T-helper 2 cell treated with Interferon-gamma antibody and Interleukin-4, amounts not matched to agents 5 μg/mL and 100 μg/mL, for 36 hours (primary cell): ENCODE measurements at regions not wholly inside any gene's neighbourhood (a gene's known extent, or its start where the extent isn't known, plus 50 kb on each side); places are given as distances from the start of the nearest gene placed in this dataset.

ENCODE experiments used
- DNase-seq: peaks from one replicate; pipeline ENCODE4 v3.0.0; 2021; ENCODE audit warnings: low spot score
- H3K27ac Mint-ChIP-seq: one replicate; pipeline ENCODE4 v1.8.0; 2021; ENCODE audit warnings: mild to moderate bottlenecking, mixed read lengths
- H3K27me3 Mint-ChIP-seq: one replicate; pipeline ENCODE4 v1.8.0; 2021; ENCODE audit warnings: low read depth, mixed read lengths
- H3K36me3 Mint-ChIP-seq: one replicate; pipeline ENCODE4 v1.8.0; 2021; ENCODE audit warnings: low read depth, mixed read lengths
- H3K4me1 Mint-ChIP-seq: one replicate; pipeline ENCODE4 v1.8.0; 2021; ENCODE audit warnings: low read depth, mixed read lengths
- H3K4me3 Mint-ChIP-seq: one replicate; pipeline ENCODE4 v1.8.0; 2022; ENCODE audit warnings: mild to moderate bottlenecking, moderate library complexity, mixed read lengths
- H3K9me3 Mint-ChIP-seq: one replicate; pipeline ENCODE4 v1.8.0; 2021; ENCODE audit warnings: mixed read lengths

DNA sequence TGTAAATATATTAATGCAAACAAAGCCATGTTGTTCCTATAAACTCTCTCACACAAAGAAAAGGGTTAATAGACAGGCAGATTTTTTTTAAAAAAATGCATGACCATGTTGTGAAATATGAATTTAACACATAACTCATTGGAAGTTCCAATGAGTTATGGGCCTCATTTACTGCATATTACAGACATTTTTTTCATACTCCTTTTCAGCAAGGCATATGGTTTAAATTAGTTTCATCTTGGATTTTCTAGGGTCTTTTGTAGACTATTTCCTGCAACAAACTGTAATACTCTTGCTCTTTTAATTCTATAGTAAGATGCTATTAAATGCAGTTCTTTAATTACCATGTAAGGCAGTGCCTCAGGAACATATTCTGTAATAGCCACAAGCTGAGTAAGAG is 323.1 kb downstream of the GBA3 start:
- Mint-ChIP-seq H3K27me3 (no peaks in the 10 kb centered on the region), H3K4me3 (no peak overlapping the region), H3K9me3 (no peaks in the 10 kb centered on the region), H3K4me1 (no peaks in the 10 kb centered on the region), H3K36me3 (no peaks in the 10 kb centered on the region), H3K27ac (no peak overlapping the region)
- no peak for DNase-seq

DNA sequence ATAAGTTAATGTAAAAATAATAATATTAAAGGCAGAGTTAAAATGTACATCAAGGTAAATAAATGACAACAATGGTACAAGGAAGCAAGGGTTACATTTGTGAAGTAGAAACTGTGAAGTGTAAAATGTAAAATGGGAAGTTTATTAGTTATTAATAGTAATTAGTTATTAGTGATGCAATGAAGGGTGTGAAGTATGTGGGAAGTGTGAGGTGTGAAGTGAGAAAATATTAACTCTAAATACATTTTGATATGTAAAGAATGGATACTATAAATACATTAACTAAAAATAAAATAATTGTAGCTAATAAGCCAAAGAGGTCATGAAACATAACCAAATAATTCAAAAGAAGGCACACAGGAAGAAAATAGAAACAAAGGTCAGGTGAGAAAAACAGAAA is 316.4 kb downstream of the GBA3 start:
- Mint-ChIP-seq H3K4me3 (no peak overlapping the region), H3K9me3 (no peaks in the 10 kb centered on the region), H3K4me1 (no peaks in the 10 kb centered on the region), H3K36me3 (no peaks in the 10 kb centered on the region), H3K27me3 (no peaks in the 10 kb centered on the region), H3K27ac (no peak overlapping the region)
- DNase-seq: no peak

DNA sequence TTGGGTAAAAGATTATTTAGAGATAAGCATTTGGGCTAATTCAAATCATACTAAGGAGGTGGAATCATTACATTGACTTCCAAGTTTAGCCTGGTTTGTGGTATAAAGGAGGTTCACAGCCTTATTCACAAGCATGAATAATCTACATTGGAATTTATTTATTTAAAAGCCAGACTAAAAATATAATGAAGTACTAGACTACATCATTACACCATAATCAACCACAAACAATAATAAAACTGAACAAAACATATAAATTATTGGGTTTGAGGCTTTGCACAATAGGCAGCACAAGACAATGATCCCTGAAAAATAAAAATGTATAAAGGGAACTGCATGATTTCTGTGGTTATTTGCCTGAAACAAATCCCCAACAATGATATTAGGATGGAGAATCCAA is 314.0 kb downstream of the GBA3 start:
- no peaks in the 10 kb centered on the region for H3K36me3 Mint-ChIP-seq
- H3K27ac Mint-ChIP-seq: no peak overlapping the region
- no peaks in the 10 kb centered on the region for H3K4me1 Mint-ChIP-seq
- no peaks in the 10 kb centered on the region for H3K9me3 Mint-ChIP-seq
- DNase-seq: no peak
- H3K4me3 Mint-ChIP-seq: no peak overlapping the region
- no peaks in the 10 kb centered on the region for H3K27me3 Mint-ChIP-seq

DNA sequence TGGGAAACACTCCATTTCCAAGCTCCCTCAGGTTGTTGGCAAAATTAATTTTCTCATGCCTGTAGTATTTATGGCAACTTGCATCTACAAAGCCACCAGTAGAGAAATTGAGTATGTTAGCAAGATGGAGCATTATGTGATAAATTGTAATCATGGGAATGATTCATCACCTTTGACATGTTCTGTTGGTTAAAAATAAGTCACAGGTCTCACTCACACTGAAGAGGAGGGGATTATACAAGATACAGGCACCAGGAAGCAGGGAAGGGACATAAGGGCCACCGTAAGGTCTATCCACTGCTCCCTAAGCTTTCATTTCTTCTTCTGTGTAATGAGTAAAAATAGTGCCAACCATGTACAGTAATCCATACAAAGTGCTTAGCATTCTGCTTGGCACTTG is 313.0 kb downstream of the GBA3 start:
- H3K4me3 Mint-ChIP-seq: no peak overlapping the region
- H3K27ac Mint-ChIP-seq: no peak overlapping the region
- DNase-seq: no peak
- no peaks in the 10 kb centered on the region for H3K36me3 Mint-ChIP-seq
- no peaks in the 10 kb centered on the region for H3K9me3 Mint-ChIP-seq
- no peaks in the 10 kb centered on the region for H3K27me3 Mint-ChIP-seq
- no peaks in the 10 kb centered on the region for H3K4me1 Mint-ChIP-seq

DNA sequence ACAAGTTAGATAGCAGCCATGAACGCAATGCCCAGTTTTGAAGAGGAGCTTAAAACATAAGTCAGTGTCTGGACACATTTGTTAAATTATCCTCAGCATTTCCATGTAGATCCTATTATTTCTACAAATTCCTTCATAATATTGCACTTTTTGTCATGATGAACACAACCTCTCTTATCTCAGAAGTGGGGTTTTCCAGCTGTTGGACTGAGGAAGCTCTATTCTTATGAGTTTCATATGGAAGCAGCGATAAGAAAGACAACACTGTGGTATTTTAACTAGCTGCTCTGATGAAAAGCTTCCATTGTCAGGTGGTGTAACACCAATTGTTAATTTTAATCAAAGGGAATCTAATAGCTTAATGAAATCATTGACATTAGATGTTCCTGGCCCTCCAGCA is 308.7 kb downstream of the GBA3 start:
- Mint-ChIP-seq H3K36me3 (no peaks in the 10 kb centered on the region), H3K4me3 (no peak overlapping the region), H3K9me3 (no peaks in the 10 kb centered on the region)

DNA sequence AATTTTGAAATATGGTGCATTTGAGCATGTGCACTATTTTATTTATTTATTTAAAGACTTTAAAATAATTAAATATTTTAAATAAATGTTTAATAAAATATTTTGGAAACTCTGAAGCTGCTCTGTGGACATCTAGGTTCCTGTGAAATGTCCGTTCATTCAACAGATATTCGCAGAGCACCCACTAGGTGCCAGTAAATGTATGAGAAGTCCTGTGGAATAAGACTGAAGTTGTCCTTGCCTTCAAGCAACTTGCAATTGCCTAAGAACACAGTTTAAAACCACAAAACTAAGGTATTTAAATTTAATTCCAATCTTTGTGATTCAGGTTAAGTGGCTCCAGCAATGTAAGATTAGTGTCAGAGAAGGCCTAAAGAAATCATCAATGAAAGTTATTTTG is 306.7 kb downstream of the GBA3 start:
- Mint-ChIP-seq H3K27ac (no peak overlapping the region), H3K9me3 (no peaks in the 10 kb centered on the region), H3K27me3 (no peaks in the 10 kb centered on the region), H3K4me1 (no peaks in the 10 kb centered on the region), H3K4me3 (no peak overlapping the region), H3K36me3 (no peaks in the 10 kb centered on the region)
- DNase-seq: no peak

More for the DNA sequence above, 308.7 kb downstream of the GBA3 start:
- no peak for DNase-seq
- H3K4me1 Mint-ChIP-seq: no peaks in the 10 kb centered on the region
- H3K27ac Mint-ChIP-seq: no peak overlapping the region
- H3K27me3 Mint-ChIP-seq: no peaks in the 10 kb centered on the region

DNA sequence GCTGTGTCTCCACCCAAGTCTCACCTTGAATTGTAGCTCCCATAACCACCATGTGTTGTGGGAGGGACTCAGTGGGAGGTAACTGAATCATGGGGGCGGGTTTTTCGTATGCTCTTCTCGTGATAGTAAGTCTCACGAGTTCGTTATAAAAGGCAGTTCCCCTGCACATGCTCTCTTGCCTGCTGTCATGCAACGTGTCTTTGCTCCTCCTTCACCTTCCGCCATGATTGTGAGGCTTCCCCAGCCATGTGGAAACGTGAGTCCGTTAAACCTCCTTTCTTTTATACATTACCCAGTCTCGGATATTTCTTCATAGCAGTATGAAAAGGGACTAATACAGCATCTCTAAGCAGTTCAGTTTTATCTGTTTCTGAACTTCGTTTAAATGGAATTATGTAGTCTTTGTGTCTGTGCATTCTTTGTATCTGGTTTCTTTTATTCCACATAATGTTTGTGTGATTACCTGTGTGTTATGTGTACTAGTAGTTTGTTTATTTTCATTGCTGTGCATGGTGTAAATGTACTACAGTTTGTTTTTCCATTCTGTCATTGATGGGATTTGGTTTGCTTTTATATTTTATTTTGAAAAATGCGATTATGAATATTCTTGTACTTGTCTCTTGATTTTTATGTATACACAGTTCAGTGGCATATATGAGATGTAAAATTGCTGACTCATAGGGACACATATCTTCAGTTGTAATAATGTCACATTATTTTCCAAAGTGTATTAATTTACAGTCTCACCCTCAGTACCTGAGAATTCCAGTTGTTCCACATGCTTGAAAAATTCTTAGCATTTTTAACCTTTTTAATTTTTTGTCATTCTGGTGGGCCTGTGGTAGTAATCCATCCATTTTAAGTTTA is 304.9 kb downstream of the GBA3 start:
- H3K4me1 Mint-ChIP-seq: no peaks in the 10 kb centered on the region
- H3K9me3 Mint-ChIP-seq: no peaks in the 10 kb centered on the region
- no peaks in the 10 kb centered on the region for H3K27me3 Mint-ChIP-seq
- no peak overlapping the region for H3K4me3 Mint-ChIP-seq
- no peak overlapping the region for H3K27ac Mint-ChIP-seq
- no peaks in the 10 kb centered on the region for H3K36me3 Mint-ChIP-seq
- DNase-seq: no peak

DNA sequence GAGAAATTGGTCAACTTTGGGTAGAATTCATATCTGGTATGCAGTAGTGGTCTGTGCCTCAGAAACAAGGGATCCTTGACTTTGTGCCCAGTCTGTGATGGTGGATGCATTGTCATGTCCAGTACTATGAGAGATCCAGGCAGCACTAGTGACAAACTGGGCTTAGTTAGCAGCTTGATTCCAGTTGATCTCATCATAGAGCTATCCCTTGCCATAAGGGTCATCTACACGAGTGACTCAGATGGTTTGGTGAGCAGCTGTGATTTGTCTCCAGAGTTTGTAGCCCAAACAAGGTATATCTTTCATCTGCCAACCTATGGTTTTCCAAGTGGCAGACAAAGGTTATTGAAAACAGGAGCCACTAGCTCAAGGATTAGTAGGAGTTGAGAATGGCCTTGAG is 298.8 kb downstream of the GBA3 start:
- H3K27me3 Mint-ChIP-seq: no peaks in the 10 kb centered on the region
- H3K4me1 Mint-ChIP-seq: no peaks in the 10 kb centered on the region
- no peak overlapping the region for H3K4me3 Mint-ChIP-seq
- H3K27ac Mint-ChIP-seq: no peak overlapping the region
- H3K36me3 Mint-ChIP-seq: no peaks in the 10 kb centered on the region
- no peak for DNase-seq
- H3K9me3 Mint-ChIP-seq: no peaks in the 10 kb centered on the region

DNA sequence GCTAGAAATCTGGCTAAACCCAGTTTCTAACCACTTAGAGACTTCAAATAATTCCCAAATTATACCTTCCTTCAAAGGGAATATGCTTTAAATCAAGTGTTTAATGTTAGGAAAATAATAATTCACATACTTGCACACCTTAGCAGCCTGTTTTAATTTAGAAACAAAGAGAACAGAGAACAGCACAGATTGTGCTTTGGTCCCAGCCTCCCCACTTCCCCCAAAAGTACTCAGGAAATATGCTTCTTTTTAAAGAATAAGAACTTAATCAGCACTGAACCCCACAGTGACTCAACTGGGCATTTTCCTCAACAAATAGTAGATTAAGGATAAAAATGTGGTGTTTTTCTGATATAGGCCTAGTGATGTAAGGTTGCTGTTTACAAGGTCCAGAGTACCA is 295.8 kb downstream of the GBA3 start:
- H3K4me1 Mint-ChIP-seq: no peaks in the 10 kb centered on the region
- H3K27me3 Mint-ChIP-seq: no peaks in the 10 kb centered on the region
- DNase-seq: no peak
- H3K36me3 Mint-ChIP-seq: no peaks in the 10 kb centered on the region
- no peak overlapping the region for H3K4me3 Mint-ChIP-seq
- no peak overlapping the region for H3K27ac Mint-ChIP-seq
- peaks cover 4% of the 10 kb centered on the region for H3K9me3 Mint-ChIP-seq

DNA sequence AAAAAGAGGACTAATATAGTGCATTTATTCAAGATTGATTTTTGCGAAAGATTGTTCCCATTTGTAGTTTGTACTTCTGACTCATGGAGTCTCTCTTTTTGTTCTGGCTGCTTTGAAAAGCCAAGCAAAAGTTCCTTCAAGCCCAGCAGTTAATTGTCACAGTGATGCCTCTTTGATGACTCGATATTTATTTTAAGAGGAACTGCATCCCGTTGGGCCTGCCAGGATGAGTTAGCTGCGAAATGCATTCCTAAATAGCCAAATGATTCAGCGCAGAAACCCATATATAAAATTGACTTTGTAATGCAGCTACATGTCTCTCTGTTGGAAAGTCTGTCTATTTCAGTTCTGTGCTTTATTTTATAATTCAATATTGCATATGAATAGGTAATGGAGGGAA is 295.1 kb downstream of the GBA3 start:
- Mint-ChIP-seq H3K4me3 (no peak overlapping the region), H3K36me3 (no peaks in the 10 kb centered on the region), H3K9me3 (peaks cover 4% of the 10 kb centered on the region), H3K4me1 (no peaks in the 10 kb centered on the region), H3K27me3 (no peaks in the 10 kb centered on the region), H3K27ac (no peak overlapping the region)
- DNase-seq: no peak

DNA sequence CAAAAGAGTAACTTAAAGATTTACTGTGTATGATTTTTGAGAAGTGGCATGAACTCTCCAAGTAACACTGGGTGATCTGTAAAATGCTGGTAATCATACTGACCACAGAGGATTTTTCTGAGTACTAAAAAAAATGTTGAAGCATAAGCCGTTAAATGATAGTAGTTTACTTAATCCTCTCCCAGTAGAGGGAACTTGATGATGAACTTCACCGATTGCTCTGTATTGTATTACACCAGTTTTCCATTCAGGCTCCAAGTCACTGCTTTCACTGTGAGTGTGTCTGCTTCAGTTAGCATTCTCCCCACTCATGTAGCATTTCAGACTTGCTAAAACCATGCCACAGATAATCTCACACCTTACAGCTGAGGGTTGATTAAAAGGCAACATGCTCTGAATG is 294.1 kb downstream of the GBA3 start:
- Mint-ChIP-seq H3K27me3 (no peaks in the 10 kb centered on the region), H3K27ac (no peak overlapping the region), H3K9me3 (peaks cover 4% of the 10 kb centered on the region), H3K4me3 (no peak overlapping the region), H3K4me1 (no peaks in the 10 kb centered on the region), H3K36me3 (no peaks in the 10 kb centered on the region)
- no peak for DNase-seq

DNA sequence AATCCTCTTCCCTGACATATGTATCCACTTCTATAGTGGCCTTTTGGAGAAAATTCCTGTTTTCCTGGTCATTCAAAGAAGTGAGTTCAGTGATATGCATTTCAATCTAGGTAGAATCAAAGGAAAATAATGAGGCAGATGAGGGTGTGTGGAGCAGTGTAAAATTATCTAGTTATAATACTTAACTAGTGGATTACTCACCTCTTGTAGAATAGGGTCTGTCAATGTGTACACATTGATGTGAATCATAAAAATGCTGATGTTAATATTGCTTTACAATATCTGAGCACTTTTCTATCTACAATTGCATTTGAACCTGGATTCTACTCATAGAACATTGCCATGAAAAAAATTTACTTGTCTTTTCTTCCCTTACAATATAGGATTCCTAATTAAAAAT is 293.5 kb downstream of the GBA3 start:
- Mint-ChIP-seq H3K36me3 (no peaks in the 10 kb centered on the region), H3K27ac (no peak overlapping the region), H3K4me1 (no peaks in the 10 kb centered on the region), H3K9me3 (peaks cover 4% of the 10 kb centered on the region), H3K4me3 (no peak overlapping the region), H3K27me3 (no peaks in the 10 kb centered on the region)
- no peak for DNase-seq

DNA sequence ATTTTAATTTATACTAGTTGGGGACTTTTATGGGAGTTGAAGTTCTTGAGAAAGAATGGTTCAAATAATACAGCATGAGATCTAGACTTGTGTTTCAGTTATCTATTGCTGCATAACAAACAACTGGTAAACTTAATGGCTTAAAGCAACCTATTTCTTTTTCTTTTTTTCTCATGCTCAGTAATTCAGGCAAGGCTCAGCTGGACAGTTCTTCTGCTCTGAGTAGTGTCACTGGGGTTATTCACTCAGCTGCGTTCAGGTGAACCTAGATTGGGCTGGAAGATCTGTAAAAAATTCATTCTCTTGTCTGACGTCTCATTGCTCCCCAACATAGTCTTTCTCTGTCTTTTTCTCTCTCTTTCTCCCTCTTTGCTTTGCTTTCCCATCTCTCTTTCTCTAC is 291.7 kb downstream of the GBA3 start:
- no peaks in the 10 kb centered on the region for H3K36me3 Mint-ChIP-seq
- no peak for DNase-seq
- no peaks in the 10 kb centered on the region for H3K27me3 Mint-ChIP-seq
- H3K4me3 Mint-ChIP-seq: no peak overlapping the region
- H3K9me3 Mint-ChIP-seq: peaks cover 4% of the 10 kb centered on the region
- no peaks in the 10 kb centered on the region for H3K4me1 Mint-ChIP-seq
- no peak overlapping the region for H3K27ac Mint-ChIP-seq

DNA sequence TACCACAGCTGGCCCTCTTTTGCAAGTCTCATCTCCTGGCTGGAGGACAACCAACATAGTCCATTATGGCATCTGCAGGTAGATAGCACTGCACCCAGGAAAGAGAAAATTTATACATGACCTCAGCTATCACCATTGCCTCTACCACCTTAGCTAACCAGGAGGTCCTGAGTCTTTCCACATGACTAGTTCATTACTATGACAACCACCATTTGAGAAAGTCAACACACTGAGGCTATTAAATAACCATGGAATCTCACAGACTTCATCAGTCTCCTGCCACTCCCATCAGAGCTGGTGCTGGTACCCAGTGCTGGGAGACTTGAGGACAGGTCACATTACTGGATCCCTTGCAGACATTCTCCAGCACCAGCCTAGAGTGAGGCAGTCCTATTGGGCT is 285.9 kb downstream of the GBA3 start:
- H3K4me3 Mint-ChIP-seq: no peak overlapping the region

DNA sequence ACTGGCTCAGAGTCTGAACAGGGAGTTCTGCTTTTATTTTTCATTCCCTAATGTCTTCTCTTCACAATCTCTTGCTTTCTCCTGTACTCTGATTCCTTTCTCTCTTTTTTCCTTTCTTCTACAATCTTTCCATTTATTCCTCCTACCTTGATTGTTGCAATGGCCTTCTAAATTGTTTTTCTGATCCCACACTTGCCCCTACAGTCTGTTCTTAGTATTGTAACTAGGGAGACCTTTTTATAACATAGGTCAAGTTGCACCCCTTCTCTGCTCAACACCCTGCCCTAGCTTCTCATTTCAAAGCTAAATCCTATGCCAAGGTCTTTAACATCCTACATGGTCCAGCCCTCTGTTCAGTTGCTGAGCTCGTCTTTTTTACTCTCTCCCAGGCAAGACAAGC is 277.9 kb downstream of the GBA3 start:
- Mint-ChIP-seq H3K4me1 (no peaks in the 10 kb centered on the region), H3K9me3 (peaks cover 7% of the 10 kb centered on the region), H3K4me3 (no peak overlapping the region), H3K27ac (no peak overlapping the region), H3K27me3 (no peaks in the 10 kb centered on the region), H3K36me3 (no peaks in the 10 kb centered on the region)
- no peak for DNase-seq

More for the DNA sequence above, 285.9 kb downstream of the GBA3 start:
- H3K27me3 Mint-ChIP-seq: no peaks in the 10 kb centered on the region
- DNase-seq: no peak
- no peak overlapping the region for H3K27ac Mint-ChIP-seq
- H3K4me1 Mint-ChIP-seq: no peaks in the 10 kb centered on the region
- no peaks in the 10 kb centered on the region for H3K36me3 Mint-ChIP-seq
- peaks cover 5% of the 10 kb centered on the region for H3K9me3 Mint-ChIP-seq
